T-helper 1 cell treated with Interleukin-12 subunit alpha and Interleukin-12 subunit beta and Interleukin-4 antibody, amounts not matched to agents 30 ng/mL and 1 ng/mL, for 36 hours (primary cell): ENCODE measurements at regions not wholly inside any gene's neighbourhood (a gene's known extent, or its start where the extent isn't known, plus 50 kb on each side); places are given as distances from the start of the nearest gene placed in this dataset.

ENCODE experiments used
- intact Hi-C: fragments of 100-400 bp; cut with micrococcal nuclease; formaldehyde crosslinking; loops from one replicate; pipeline ENCODE4 v1.15.1; 2024

DNA sequence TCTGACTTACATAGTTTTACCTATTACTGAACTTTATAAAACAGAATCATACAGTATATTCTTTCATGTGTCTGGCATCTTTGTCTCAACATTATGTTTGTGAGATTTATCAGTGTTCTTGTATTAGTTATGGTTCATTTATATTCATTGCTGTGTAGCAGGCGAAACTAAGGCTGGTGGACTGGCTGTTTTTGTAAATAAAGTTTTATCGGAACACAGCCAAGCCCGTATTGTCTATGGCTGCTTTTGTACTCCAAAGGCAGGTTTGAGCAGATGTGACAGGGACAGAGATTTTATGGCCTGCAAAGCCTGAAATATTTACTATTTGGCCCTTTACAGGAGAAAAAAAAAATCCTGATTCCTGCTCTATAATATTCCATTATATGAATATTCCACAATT lies 405.8 kb upstream of the RGS6 start:
- intact Hi-C loops: no loop called here

GRCh38 chr14:71527838-71528237 lies 404.4 kb upstream of the RGS6 start:
- intact Hi-C loops: no loop called here

GRCh38 chr14:71529848-71530247 lies 402.4 kb upstream of the RGS6 start:
- intact Hi-C loops: no loop called here

DNA sequence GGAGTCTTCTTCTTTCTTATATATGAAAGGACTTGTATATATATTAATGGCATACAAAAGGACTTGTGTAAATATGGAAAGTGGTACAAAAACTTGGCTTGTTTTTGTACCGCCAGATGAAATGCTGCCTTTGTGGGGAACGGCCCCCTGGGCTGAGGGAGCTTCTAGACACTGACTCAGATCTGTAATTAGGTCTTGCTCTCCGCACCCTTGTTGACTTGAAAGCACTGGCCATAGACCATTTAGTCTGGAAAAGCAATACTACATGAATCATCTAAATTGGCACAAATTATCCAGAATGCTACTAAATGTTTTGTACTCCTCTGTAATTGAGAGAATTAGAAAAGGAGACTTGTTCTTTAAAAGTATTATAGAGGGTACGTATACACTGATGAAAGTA lies 399.9 kb upstream of the RGS6 start:
- intact Hi-C loops: no loop called here

DNA sequence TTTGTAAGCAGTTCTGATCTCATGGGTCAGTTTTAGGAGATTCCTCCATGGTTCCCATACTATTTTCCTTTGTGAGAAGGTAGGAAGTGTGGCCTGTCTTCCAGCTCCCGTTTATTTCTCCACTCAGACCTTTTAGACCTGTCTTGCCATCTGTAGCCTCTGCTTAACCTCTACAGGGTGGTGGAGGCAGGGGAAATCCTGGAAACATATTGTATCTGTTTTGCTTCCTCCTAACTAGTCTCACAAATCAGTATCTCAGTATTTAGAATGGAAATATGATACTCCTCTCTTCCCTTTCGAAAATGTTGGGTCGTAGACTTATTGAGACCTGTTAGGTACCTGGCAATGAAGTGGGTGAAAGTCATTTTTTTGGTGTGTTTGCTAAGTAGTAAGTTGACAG lies 399.4 kb upstream of the RGS6 start:
- intact Hi-C loops: no loop called here

GRCh38 chr14:71533390-71533789 lies 398.8 kb upstream of the RGS6 start:
- intact Hi-C loops: no loop called here

DNA sequence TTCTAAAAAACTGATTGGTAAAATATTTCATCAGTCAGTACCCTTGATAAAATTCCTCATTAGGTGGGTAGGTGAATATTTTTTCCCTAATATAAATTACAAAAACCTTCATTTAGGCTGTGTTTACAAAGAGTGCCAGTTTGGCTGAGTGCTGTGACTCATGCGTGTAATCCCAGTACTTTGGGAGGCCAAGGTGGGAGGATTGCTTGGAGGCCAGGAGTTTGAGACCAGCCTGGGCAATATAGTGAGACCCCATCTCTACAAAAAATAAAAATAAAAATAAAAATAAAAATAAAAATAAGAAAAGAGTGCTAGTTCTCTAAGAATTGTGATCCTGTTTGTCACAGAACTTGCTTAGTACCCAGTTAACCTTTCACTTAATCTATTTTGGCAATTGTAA lies 398.4 kb upstream of the RGS6 start:
- intact Hi-C loops: no loop called here

- intact Hi-C loops: no loop called here
These were observed 397.7 kb upstream of the RGS6 start for GRCh38 chr14:71534506-71534905.

GRCh38 chr14:71536015-71536740 lies 396.1 kb upstream of the RGS6 start:
- intact Hi-C loops: no loop called here

- intact Hi-C loops: no loop called here
These were observed 395.1 kb upstream of the RGS6 start for GRCh38 chr14:71536927-71537772.

DNA sequence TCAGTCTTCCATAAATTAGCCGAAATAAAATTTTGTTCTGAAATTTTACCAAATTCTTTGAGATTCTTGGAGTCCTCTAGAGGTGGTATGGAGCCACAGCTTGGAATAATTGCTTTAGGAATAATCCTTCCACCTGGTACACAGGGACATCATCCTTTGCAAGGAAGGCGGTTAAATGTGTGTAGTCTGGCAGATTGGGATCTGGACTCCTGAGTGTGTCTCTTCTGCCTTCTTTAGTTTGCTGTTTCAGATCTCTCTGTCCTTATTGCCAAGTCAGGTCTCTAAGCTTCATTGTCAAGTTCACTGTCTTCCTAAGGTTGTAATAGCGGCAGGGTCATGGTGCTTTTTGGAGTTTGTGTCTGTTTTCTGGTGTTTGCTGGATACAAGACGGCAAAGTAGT lies 393.9 kb upstream of the RGS6 start:
- intact Hi-C loops: no loop called here

DNA sequence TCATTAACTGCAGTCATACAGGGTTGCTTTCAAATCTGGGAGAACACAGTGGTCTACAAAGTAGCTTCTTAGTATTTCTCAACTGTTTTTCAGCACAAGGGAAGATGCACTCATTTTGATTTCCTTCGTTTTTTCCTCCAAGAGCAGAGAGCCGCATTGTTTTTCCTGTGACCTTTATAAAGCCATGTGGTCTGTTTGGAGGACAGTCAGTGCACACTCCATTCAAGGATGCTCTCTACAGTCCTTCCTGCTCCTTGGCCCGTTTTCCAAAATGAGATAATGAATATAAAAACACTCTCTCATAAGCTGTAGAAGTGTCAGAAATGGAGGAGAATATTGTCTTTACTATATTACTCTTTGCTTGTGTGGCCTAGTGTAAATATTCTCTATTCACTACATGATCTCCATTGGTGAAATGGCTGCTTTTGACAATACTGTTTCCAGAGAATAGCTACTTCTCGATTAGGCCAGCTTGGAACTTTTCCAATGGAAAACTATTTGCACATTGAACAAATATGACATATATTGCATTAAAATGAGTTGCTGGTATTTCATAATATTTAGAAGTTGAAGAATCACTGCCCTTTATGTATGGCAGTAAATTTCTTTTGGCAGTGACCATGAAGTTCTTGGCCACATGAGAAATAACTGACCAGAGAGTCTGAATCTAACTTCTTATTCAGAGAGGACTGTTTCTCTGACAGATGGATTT lies 393.1 kb upstream of the RGS6 start:
- intact Hi-C loops: no loop called here

DNA sequence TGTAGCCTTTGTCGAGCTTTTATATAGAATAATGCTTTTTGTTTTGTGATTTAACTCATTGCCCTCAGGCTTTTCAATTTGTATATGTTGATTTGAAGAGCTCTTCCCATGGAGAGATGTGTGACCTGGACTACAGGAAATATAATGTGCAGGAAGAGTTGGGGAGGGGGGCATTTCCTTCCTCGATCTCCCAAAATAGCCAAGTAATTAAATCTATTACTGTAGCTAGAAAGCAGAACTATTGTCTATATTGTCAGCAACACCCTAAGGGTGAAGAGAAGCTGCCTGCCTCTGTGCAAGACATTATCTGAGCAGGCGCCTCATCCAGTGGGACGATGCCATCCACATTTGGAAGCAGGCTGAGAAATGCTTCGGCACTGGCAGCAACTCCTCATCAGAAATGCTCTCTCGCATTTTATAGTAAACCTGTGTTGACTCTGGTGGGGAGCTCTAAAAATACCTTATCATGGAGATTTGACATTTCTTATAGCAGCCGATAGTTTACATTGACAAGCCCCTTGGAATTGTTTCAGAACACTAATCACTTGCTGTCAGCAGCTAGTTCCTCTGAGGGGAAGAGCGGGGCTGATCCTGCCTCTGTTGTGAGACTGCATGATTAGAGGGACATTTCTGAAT lies 392.5 kb upstream of the RGS6 start:
- intact Hi-C loops: no loop called here

- intact Hi-C loops: no loop called here
These were observed 391.0 kb upstream of the RGS6 start for GRCh38 chr14:71541271-71541670.

GRCh38 chr14:71541973-71542690 lies 390.1 kb upstream of the RGS6 start:
- intact Hi-C loops: no loop called here

DNA sequence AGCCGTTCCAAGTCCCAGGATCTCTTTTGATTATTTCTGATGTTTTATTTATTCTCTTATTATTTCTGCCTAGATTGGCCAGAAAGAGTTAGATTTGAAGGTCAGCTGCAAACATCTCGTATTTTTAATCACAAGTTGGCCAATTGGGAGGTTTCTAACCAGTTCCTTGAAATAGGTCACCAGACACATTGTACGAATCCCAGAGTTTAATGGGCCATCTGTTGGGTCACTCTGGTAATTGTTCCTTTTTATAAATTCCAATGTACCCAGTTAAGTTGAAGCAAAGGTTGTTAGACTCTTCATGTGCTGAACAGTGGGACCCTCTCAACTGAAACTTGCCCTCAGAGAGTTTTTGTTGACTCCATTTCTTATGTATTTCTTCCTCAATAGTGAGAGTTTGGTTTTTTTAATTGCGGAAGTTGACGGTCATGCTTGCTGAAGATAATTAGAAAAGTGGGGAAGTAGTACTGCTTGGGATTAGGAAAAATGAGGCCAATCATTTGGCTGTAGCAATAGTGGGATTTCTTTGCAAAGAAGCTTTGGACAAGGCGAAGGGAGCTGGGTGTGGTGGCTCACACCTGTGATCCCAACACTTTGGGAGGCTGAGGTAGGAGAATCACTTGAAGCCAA lies 382.7 kb upstream of the RGS6 start:
- intact Hi-C loops: loop anchor here (10.0 kb wide), 1 partner anchor 895 kb away; no protein-coding TSS in a partner anchor

- intact Hi-C loops: loop anchor here (10.0 kb wide), 1 partner anchor 896 kb away; no protein-coding TSS in a partner anchor
These were observed 381.9 kb upstream of the RGS6 start for GRCh38 chr14:71550367-71550766.

DNA sequence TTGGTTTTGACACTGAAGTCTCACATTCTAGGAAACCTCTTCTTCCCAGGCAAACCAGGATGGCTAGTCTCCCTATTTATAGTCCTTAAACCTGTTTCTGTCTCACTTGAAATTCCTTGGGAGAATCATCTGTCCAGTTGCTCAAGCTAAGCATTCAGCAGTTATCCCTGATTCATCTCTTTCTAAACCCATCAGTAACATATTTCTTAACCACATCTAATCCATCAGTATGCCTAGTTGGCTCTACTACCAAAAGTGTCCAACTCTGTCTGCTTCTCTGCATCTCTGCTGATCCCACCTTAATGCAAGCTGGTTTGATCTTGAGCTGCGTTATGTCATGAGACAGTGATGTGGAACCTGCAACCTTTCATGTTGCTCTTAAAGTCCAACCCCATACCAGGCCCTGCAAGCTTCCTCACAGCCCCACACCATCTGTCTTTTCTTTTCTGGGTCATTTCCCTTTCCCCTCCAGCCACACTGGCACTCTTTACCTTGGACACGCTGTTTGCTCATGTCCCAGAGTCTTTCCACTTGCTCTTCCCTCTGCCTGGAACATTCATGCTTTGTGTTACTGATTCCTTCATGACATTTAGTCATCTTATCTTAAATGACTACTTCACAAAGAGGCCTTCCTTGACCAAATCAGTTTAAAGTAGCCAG lies 380.8 kb upstream of the RGS6 start:
- intact Hi-C loops: loop anchor here (10.0 kb wide), 1 partner anchor 897 kb away; no protein-coding TSS in a partner anchor

GRCh38 chr14:71552809-71553208 lies 379.4 kb upstream of the RGS6 start:
- intact Hi-C loops: loop anchor here (10.0 kb wide), 1 partner anchor 898 kb away; no protein-coding TSS in a partner anchor

GRCh38 chr14:71553779-71554178 lies 378.4 kb upstream of the RGS6 start:
- intact Hi-C loops: loop anchor here (2.0 to 10.0 kb wide), 2 partner anchors 667 to 899 kb away; no protein-coding TSS in a partner anchor
